ENCODE measurements at regions not wholly inside any gene's neighbourhood (a gene's known extent, or its start where the extent isn't known, plus 50 kb on each side); places are given as distances from the start of the nearest gene placed in this dataset.
"Not testable (repeated sequence)": the region's sequence is repeated elsewhere in the genome, so short reads cannot be mapped to it uniquely, and the experiment has no call there.

DNA sequence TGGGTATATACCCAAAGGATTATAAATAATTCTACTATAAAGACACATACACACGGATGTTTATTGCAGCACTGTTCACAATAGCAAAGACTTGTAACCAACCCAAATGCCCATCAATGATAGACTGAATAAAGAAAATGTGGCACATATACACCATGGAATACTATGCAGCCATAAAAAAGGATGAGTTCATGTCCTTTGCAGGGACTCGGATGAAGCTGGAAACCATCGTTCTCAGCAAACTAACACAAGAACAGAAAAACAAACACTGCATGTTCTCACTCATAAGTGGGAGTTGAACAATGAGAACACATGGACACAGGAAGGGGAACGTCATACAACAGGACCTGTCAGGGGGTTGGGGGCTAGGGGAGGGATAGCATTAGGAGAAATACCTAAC lies 64.8 kb upstream of the SLC8A3 start:
- H3K27me3 ChIP-seq (ENCODE audit: control insufficient read depth in 1 of 2, insufficient read depth in 2 of 2, low read length in 1 of 2); H3K27ac ChIP-seq (ENCODE audit: low read depth in 1 of 2, low read length in 2 of 2); DNase-seq; H3K4me3 ChIP-seq (ENCODE audit: low read length in 2 of 2); H3K9me3 ChIP-seq (ENCODE audit: control insufficient read depth, low read length); H3K36me3 ChIP-seq (ENCODE audit: control insufficient read depth in 1 of 2, insufficient read depth in 2 of 2, low read length in 1 of 2); intact Hi-C loops (cut with DNase I); ATAC-seq (ENCODE audit: low FRiP score); H3K4me1 ChIP-seq (ENCODE audit: control insufficient read depth in 1 of 2, insufficient read depth in 2 of 2, low read length in 2 of 2): not testable (repeated sequence)
- 87% methylated on average over 4 of the region's 4 CpGs for WGBS, 2 donors

DNA sequence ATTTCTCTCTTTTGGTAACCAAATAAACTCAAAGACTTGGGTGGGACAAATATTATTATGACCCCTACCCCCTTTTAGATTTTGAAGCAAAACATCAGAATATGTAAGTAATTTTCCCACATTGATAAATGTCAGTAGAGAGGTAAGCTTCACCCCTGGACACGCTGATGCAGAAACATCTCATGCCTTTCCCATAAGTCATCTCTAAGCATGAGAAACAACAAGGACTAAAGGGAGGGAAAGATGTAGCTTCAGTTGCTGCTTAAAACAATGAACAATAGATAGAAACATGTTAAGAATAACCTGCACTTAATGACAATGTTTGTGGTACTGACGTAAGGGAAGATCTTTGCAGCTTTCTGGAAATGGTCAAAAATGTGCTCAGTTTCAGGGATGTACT lies 56.3 kb upstream of the SLC8A3 start:
- Histone ChIP-seq H3K4me3 (ENCODE audit: low read length in 2 of 2) (no peak overlapping the region), H3K27me3 (ENCODE audit: control insufficient read depth in 1 of 2, insufficient read depth in 2 of 2, low read length in 1 of 2) (no peaks in the 10 kb centered on the region), H3K36me3 (ENCODE audit: control insufficient read depth in 1 of 2, insufficient read depth in 2 of 2, low read length in 1 of 2) (no peaks in the 10 kb centered on the region), H3K4me1 (ENCODE audit: control insufficient read depth in 1 of 2, insufficient read depth in 2 of 2, low read length in 2 of 2) (no peaks in the 10 kb centered on the region), H3K9me3 (ENCODE audit: control insufficient read depth, low read length) (no peaks in the 10 kb centered on the region), H3K27ac (ENCODE audit: low read depth in 1 of 2, low read length in 2 of 2) (no peak overlapping the region)
- 65 to 75% methylated on average over 2 of the region's 2 CpGs for WGBS, 2 donors
- ATAC-seq (ENCODE audit: low FRiP score) (no peak), DNase-seq (no peak)
- intact Hi-C loops (cut with DNase I) = no loop called here

DNA sequence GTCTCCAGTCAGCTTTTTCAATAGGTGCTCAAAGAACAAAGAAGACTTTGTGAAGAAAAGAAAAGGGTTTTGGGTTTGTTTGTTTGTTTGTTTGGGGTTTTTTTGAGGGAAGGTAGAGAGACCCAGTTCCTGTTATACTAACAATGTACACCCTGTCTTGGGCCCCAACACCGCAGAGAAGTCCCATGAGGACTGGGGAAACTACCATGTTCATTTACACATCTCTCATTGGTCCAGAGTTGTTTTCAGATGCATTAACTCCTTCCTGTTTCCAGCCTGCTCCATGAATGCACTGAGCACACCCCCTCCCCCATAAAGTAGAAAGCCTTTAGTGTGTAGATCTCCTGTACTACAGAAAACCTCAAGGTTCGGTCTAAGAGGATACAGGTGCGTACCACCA lies 51.1 kb upstream of the SLC8A3 start:
- Histone ChIP-seq H3K27ac (ENCODE audit: low read depth in 1 of 2, low read length in 2 of 2) (no peak overlapping the region), H3K4me3 (ENCODE audit: low read length in 2 of 2) (no peak overlapping the region), H3K4me1 (ENCODE audit: control insufficient read depth in 1 of 2, insufficient read depth in 2 of 2, low read length in 2 of 2) (no peaks in the 10 kb centered on the region), H3K27me3 (ENCODE audit: control insufficient read depth in 1 of 2, insufficient read depth in 2 of 2, low read length in 1 of 2) (peaks cover 0 to 3% of the 10 kb centered on the region in 2 donors), H3K36me3 (ENCODE audit: control insufficient read depth in 1 of 2, insufficient read depth in 2 of 2, low read length in 1 of 2) (no peaks in the 10 kb centered on the region), H3K9me3 (ENCODE audit: control insufficient read depth, low read length) (no peaks in the 10 kb centered on the region)
- ATAC-seq (ENCODE audit: low FRiP score) (no peak), DNase-seq (no peak)
- WGBS, 2 donors = 39% methylated on average over 3 of the region's 3 CpGs
- intact Hi-C loops (cut with DNase I) = no loop called here

DNA sequence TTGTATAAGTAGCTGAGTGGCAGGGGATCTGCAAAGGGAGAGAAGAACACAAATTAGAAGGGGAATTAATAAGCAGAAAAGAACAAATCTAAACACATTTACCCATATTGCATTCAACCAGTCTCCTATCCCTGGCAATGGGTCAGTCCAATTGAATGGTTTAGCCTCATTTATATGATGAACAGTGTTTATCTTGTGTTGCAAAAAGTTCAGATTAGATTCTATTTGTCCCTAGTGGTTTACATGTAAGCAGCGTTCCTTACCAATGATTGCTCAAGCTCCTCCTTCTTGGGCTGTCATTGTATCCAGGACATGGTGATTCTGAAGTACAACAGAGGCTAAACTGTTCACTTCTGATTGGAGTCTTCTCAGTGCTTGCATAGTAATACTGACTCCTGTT lies 49.9 kb upstream of the SLC8A3 start:
- H3K27me3 ChIP-seq (ENCODE audit: control insufficient read depth in 1 of 2, insufficient read depth in 2 of 2, low read length in 1 of 2); ATAC-seq (ENCODE audit: low FRiP score); DNase-seq; H3K4me3 ChIP-seq (ENCODE audit: low read length in 2 of 2); H3K36me3 ChIP-seq (ENCODE audit: control insufficient read depth in 1 of 2, insufficient read depth in 2 of 2, low read length in 1 of 2); H3K27ac ChIP-seq (ENCODE audit: low read depth in 1 of 2, low read length in 2 of 2); intact Hi-C loops (cut with DNase I); H3K9me3 ChIP-seq (ENCODE audit: control insufficient read depth, low read length); H3K4me1 ChIP-seq (ENCODE audit: control insufficient read depth in 1 of 2, insufficient read depth in 2 of 2, low read length in 2 of 2): not testable (repeated sequence)
- WGBS, 2 donors = 46 to 53% methylated on average over 1 of the region's 1 CpG

All from aorta (tissue), 5 donors.